ENCODE measurements at regions not wholly inside any gene's neighbourhood (a gene's known extent, or its start where the extent isn't known, plus 50 kb on each side); places are given as distances from the start of the nearest gene placed in this dataset.

DNA sequence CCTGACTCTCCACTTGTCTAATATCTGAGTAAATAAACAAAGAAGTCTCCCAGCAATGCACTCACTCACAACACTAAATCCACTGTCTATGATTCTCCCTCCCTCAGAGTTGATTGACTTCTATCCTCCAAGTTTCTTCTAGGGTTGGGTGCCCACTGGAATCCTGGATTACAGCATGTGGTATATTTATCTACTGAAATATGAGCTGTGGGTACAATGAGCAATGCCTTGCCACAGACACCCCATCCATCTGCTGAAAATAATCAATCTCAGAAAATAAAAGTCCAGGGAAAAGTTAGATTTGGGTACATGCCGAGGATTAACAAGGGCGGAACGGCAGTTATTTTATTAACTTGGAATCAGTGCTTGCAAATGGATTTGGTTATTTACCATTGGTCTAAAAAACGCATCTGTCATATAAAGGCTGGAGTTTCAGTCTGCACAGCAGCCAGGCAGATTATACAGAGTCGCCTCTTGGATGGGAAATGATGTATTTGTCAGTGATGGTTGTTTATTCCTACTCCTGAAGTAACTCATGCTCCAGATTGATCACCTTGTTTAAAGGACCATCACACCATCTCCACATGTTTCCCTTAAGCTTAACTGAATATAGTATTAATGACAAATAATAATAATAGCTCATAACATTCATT lies 193.9 kb upstream of the SOX9 start:
- TF ChIP-seq POLR2AphosphoS5 (IDR thresholded peaks at IDR 0.05; ENCODE audit: low read depth, low read length): no peak
- no peak for TF ChIP-seq TAF1 (IDR thresholded peaks at IDR 0.05; ENCODE audit: borderline replicate concordance, low read depth, low read length)
- no peak for TF ChIP-seq POLR2A (IDR thresholded peaks at IDR 0.05; ENCODE audit: low read depth, low read length)

DNA sequence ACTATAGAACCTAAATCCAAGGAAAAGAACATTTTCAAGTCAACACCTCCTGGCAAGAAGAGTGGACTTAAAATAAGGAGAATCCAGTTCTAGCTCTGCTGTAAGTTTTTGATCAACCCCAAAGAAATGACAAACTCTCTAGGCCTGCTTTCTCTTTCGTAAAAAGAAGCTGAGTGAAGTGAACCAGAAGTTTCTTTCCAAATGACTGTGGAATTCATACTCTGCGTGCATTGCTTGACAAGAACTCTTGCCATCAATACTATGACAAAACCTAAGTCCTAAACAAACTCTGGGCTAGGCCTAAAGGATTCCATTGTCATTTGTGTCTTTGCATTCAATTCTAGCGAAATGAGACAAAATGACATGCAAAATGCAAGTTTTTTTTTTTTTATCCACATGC lies 187.5 kb upstream of the SOX9 start:
- DNase-seq (ENCODE audit: insufficient read length) (no peak), FAIRE-seq (no peak)
- TF ChIP-seq TAF1 (IDR thresholded peaks at IDR 0.05; ENCODE audit: borderline replicate concordance, low read depth, low read length) (no peak), POLR2A (IDR thresholded peaks at IDR 0.05; ENCODE audit: low read depth, low read length) (no peak), POLR2AphosphoS5 (IDR thresholded peaks at IDR 0.05; ENCODE audit: low read depth, low read length) (no peak)

More for the DNA sequence above, 193.9 kb upstream of the SOX9 start:
- DNase-seq (ENCODE audit: insufficient read length) (no peak), FAIRE-seq (no peak)

DNA sequence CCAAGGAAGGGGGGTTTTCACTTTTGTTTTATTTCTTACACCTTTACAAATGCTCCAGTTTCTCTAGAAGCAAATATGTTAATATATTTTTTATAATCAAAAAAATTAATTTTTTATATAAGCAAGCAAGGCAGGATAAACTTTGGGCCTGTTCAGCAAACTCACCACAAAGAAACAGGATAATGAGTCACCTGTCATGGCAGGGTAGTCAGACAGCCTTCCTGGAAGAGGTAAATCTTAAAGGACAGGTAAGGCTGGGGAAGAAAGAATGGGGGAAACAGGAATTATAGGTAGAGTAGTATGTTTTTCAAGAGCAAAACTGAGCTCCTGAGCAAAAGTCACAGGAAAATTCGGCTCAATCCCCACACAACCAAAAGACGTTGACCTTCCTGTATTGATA lies 186.3 kb upstream of the SOX9 start:
- TF ChIP-seq POLR2AphosphoS5 (IDR thresholded peaks at IDR 0.05; ENCODE audit: low read depth, low read length): no peak
- TF ChIP-seq TAF1 (IDR thresholded peaks at IDR 0.05; ENCODE audit: borderline replicate concordance, low read depth, low read length): no peak
- TF ChIP-seq POLR2A (IDR thresholded peaks at IDR 0.05; ENCODE audit: low read depth, low read length): no peak
- DNase-seq (ENCODE audit: insufficient read length) (no peak), FAIRE-seq (no peak)

DNA sequence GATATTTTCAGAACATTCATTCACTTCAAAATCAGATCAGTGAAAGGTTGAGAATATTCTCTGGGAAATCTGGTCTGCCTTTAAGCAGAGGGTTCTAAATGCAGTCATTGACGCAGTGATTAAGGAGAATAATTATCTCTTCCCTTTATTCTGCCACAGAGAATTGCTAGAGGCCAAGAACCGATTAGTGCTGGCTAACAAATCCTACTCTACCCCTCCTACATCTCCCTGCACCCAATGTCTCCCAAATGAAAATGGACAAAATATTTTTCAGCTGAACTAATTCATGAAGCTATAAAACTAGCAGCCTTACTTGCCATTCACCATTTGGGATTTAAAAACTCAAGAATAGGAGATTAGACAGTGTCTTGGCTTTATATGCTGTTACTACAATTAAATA lies 185.5 kb upstream of the SOX9 start:
- TF ChIP-seq POLR2A (IDR thresholded peaks at IDR 0.05; ENCODE audit: low read depth, low read length) (no peak), TAF1 (IDR thresholded peaks at IDR 0.05; ENCODE audit: borderline replicate concordance, low read depth, low read length) (no peak), POLR2AphosphoS5 (IDR thresholded peaks at IDR 0.05; ENCODE audit: low read depth, low read length) (no peak)
- DNase-seq (ENCODE audit: insufficient read length) (no peak), FAIRE-seq (no peak)

DNA sequence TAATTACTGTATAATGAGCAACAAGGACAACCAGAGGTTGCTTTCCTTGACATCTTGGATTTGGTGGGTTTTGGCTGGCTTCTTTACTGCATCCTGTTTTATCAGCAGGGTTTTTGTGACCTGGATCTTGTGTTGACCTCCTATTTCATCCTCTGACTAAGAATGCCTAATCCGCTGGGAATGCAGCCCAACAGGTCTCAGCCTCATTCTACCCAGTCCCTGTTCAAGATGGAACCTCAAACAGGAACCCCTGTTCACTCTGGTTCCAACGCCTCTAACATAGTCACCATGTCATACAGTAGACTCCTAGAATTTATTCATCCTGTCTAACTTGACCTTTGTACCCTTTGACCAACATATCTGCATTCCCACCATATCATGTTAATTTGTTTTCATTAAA lies 183.8 kb upstream of the SOX9 start:
- DNase-seq (ENCODE audit: insufficient read length) (no peak), FAIRE-seq (no peak)
- TF ChIP-seq POLR2AphosphoS5 (IDR thresholded peaks at IDR 0.05; ENCODE audit: low read depth, low read length): no peak
- no peak for TF ChIP-seq POLR2A (IDR thresholded peaks at IDR 0.05; ENCODE audit: low read depth, low read length)
- TF ChIP-seq TAF1 (IDR thresholded peaks at IDR 0.05; ENCODE audit: borderline replicate concordance, low read depth, low read length): no peak

DNA sequence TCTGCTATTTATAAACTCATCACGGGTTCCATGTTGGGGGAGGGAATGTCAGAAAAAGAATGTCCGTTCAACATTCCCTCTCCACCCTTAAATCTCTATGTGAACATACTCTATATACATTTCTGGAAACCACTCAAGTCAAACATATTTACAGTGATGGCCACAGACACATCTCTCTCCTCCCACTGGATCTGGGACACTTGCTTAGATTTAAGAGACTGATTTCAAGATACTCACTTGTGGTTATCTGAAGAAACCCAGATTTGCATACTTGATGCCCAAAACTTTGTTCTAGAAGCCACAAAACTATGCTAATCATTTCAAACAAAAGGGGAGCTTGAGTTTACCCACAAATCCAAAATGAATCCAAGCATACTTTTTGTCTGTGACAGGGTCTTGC lies 182.9 kb upstream of the SOX9 start:
- TF ChIP-seq POLR2AphosphoS5 (IDR thresholded peaks at IDR 0.05; ENCODE audit: low read depth, low read length) (no peak), TAF1 (IDR thresholded peaks at IDR 0.05; ENCODE audit: borderline replicate concordance, low read depth, low read length) (no peak), POLR2A (IDR thresholded peaks at IDR 0.05; ENCODE audit: low read depth, low read length) (no peak)
- no peak for FAIRE-seq
- no peak for DNase-seq (ENCODE audit: insufficient read length)

DNA sequence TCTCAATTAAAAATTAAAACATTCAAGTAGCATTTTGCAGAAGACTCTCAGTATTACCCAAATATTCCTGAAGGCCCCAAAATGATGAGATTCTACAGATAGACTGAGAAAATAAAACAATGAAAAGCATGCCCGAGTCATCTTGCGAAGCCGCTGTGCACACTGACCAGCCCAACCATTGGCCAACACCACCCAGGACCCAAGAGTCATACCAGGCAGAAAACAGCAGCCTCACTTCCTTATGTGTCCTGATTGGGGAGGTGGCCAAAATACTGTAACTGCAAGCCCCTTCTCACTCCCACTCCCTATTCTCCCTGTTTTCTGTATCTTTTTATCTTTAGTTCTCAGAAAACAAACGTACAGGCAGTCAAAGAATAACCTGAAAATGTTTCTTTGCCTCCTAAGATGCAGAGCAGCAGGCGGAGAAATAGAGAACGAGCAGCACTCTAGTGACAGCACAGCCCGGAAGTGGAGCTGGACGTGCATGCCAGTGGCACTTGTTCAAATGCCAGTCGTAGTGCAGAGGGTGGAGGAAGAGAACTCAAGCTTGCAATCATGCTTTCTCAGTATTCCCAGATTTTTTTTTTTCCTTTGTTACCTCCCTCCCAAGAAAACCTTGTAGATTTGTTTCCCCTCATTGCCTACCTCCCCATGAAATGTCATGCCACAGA lies 182.3 kb upstream of the SOX9 start:
- TF ChIP-seq POLR2A (IDR thresholded peaks at IDR 0.05; ENCODE audit: low read depth, low read length) (no peak), POLR2AphosphoS5 (IDR thresholded peaks at IDR 0.05; ENCODE audit: low read depth, low read length) (no peak), TAF1 (IDR thresholded peaks at IDR 0.05; ENCODE audit: borderline replicate concordance, low read depth, low read length) (no peak)
- DNase-seq (ENCODE audit: insufficient read length) (no peak), FAIRE-seq (no peak)

DNA sequence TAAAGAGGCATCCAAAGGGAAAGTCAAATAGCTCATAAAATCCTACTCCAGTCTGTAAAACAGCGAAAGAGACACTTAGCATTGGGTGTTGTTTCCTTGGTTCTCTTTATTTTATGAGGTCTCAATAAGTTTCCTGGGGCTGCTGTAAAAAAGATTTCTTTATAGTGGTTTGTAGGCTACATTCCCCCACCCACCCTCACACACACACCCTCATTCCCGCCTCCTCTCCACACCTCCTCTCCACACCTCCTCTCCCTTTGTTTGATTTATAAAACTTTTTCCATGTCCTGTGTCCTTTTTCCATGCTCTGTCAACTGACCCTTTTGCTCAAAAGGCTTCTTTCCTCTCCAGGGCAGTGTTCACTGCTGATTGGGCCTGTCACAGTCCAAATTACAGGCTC lies 178.9 kb upstream of the SOX9 start:
- FAIRE-seq (no peak), DNase-seq (ENCODE audit: insufficient read length) (no peak)
- TF ChIP-seq POLR2AphosphoS5 (IDR thresholded peaks at IDR 0.05; ENCODE audit: low read depth, low read length) (no peak), TAF1 (IDR thresholded peaks at IDR 0.05; ENCODE audit: borderline replicate concordance, low read depth, low read length) (no peak), POLR2A (IDR thresholded peaks at IDR 0.05; ENCODE audit: low read depth, low read length) (no peak)

DNA sequence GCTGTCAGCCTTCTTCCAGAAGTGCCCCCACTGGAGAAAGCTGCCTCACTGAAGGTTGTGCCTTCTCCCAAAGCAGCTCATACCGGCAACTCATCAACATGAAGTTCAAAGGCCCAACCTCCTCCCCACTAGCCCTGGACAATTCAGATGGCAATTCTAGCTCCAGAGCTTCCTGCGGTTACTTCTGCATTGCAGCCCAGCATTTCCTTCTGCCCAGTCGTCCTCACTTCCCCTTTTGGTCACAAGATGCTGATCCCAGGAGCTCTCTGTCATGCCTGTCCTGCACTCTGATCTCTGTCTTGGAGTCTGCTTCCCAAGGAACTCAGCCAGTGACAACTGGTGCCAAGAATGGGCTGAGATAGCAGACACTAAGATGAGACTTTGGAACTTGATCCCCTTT lies 178.2 kb upstream of the SOX9 start:
- no peak for DNase-seq (ENCODE audit: insufficient read length)
- FAIRE-seq: no peak

DNA sequence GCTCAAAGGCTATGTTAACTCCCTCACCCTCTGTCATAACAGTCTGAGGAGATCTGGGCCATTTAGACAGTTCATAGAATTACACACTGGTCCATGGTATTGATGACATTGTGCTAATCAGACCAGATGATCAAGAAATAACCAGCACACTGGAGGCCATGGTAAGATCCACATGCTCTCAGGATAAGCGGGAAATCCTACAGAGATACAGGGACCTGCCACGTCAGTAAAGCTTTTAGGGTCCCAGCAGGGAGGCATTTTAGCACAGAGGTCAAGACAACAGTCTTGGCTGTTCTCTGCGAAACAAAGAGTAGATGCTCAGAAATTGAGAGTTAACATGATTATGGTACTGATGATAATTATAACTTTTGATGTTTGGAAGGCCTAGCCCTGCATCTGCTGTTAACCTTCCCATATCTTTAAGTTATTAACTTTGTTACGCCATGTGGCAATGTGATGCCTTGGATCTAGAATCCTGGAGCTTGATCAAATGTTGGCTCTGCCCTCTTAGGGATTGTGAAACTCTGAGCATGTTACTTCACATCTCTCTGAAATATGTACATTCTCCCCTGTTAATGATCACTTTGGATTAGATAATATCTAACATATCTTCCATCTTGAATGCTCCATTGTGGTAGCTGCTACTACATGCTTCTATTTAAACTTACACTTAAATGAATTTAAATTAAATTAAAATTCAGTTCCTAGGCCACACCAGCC lies 172.0 kb upstream of the SOX9 start:
- FAIRE-seq (no peak), DNase-seq (ENCODE audit: insufficient read length) (no peak)
- TF ChIP-seq POLR2AphosphoS5 (IDR thresholded peaks at IDR 0.05; ENCODE audit: low read depth, low read length): no peak
- no peak for TF ChIP-seq TAF1 (IDR thresholded peaks at IDR 0.05; ENCODE audit: borderline replicate concordance, low read depth, low read length)
- no peak for TF ChIP-seq POLR2A (IDR thresholded peaks at IDR 0.05; ENCODE audit: low read depth, low read length)

More for the DNA sequence above, 178.2 kb upstream of the SOX9 start:
- TF ChIP-seq POLR2A (IDR thresholded peaks at IDR 0.05; ENCODE audit: low read depth, low read length) (no peak), POLR2AphosphoS5 (IDR thresholded peaks at IDR 0.05; ENCODE audit: low read depth, low read length) (no peak), TAF1 (IDR thresholded peaks at IDR 0.05; ENCODE audit: borderline replicate concordance, low read depth, low read length) (no peak)

DNA sequence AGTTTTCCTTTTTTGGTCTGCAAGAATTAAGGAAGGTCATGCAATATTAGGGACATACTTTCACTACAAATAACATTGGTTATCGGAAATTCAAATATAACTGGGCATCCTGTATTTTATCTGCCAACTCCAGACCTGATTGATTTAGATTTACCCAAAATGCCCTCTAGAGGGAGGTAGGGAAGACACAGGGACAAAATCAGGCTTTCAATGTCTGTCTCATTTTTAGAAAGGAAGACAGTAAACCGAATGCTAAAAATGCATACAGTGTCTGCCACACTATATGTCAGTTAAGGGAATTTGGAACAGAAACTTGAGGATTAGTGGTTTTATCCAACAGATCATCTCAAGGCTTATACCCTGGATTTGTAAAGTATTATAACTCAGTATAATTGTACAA lies 161.7 kb upstream of the SOX9 start:
- TF ChIP-seq TAF1 (IDR thresholded peaks at IDR 0.05; ENCODE audit: borderline replicate concordance, low read depth, low read length): no peak
- TF ChIP-seq POLR2AphosphoS5 (IDR thresholded peaks at IDR 0.05; ENCODE audit: low read depth, low read length): no peak
- TF ChIP-seq POLR2A (IDR thresholded peaks at IDR 0.05; ENCODE audit: low read depth, low read length): no peak
- FAIRE-seq (no peak), DNase-seq (ENCODE audit: insufficient read length) (no peak)
